PC-9 (cell line): ENCODE measurements at regions not wholly inside any gene's neighbourhood (a gene's known extent, or its start where the extent isn't known, plus 50 kb on each side); places are given as distances from the start of the nearest gene placed in this dataset.

ENCODE experiments used
- CTCF ChIP-seq: fragments of 200-600 bp; sonication (generic); conservative IDR thresholded peaks from 2 replicates; pipeline ENCODE4 v1.6.1; 2017; ENCODE audit warnings: mixed run types, antibody characterized with exemption, mild to moderate bottlenecking, moderate library complexity
- EZH2 ChIP-seq: fragments of 200-600 bp; sonication (generic); IDR thresholded peaks from 2 replicates; pipeline ENCODE4 v1.8.0; 2017; ENCODE audit warnings: antibody characterized with exemption, low read depth

- TF ChIP-seq CTCF, result no peak
- no peak for TF ChIP-seq EZH2
Observed at GRCh38 chr1:4957027-4957426, 302.6 kb downstream of the AJAP1 start.
